ENCODE measurements at regions not wholly inside any gene's neighbourhood (a gene's known extent, or its start where the extent isn't known, plus 50 kb on each side); places are given as distances from the start of the nearest gene placed in this dataset.

DNA sequence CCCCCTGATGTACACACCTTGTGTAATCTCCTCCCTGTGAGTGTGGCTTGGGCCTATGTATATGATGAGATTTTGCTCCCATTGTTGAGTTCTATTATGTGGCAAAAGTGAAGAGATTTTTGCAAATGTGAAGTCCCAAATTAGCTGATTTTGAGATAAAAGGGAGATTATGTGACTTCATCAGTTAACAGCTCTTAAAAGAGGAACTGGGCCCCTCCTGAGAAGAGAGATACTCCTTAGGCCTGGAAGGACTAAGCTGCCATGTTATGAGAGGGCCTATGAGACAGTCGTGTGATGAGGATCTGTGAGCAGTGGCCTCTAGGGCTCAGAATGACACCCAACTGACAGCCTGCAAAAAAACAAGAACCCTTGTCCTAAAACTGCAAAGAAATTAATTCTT lies 93.4 kb downstream of the OR5AK2 start:
- DNase-seq (ENCODE audit: low read depth), result no peak
- Histone ChIP-seq H3K9me3 (ENCODE audit: control insufficient read depth, low read length) (no peaks in the 10 kb centered on the region), H3K9ac (ENCODE audit: low read length) (no peak overlapping the region), H3K4me3 (ENCODE audit: low read length) (no peak overlapping the region), H3K36me3 (ENCODE audit: control insufficient read depth, insufficient read depth, low read length, severe bottlenecking) (no peaks in the 10 kb centered on the region), H3K4me1 (ENCODE audit: control insufficient read depth, insufficient read depth, low read length) (no peaks in the 10 kb centered on the region), H3K27me3 (replicated peaks; ENCODE audit: control insufficient read depth, insufficient read depth, low read length) (no peaks in the 10 kb centered on the region)

DNA sequence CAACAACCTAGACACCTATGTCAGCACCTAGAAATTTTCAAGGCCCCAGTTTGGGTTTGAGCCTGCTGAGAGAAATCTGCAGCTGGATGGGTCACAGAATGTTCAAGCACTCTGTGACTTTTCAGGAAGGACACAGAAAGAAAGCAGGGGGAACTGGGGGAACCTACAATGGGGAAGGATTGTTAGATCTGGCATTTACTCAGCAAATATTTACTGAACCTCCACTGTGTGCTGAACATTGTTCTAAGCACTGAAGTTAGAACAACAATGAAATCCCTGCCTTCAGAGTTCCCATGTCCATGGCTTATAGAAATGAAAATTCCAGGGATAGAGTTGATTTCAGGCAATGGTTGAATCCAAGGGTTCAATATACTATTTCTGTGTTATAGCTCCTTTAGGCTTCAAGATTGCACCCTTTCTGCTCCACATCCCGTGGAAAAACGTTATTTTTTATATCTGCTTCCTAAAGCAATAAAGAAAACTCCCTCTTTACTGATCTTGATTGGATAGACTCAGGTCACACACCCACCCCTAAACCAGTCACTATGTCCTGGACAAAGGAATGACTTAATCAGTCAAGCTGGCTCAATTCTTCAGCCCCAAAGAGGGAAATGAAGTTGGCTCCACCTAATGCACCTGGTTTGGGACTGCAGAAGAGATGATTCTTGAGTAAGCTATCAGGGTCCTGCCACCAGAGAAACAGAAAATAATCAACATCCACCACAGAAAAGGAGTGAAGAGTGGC lies 95.1 kb downstream of the OR5AK2 start:
- peaks cover 8% of the 10 kb centered on the region for H3K27me3 ChIP-seq (replicated peaks; ENCODE audit: control insufficient read depth, insufficient read depth, low read length)
- no peak overlapping the region for H3K9ac ChIP-seq (ENCODE audit: low read length)
- no peak overlapping the region for H3K4me3 ChIP-seq (ENCODE audit: low read length)
- no peak for DNase-seq (ENCODE audit: low read depth)
- no peaks in the 10 kb centered on the region for H3K36me3 ChIP-seq (ENCODE audit: control insufficient read depth, insufficient read depth, low read length, severe bottlenecking)
- no peaks in the 10 kb centered on the region for H3K9me3 ChIP-seq (ENCODE audit: control insufficient read depth, low read length)
- H3K4me1 ChIP-seq (ENCODE audit: control insufficient read depth, insufficient read depth, low read length), result no peaks in the 10 kb centered on the region

DNA sequence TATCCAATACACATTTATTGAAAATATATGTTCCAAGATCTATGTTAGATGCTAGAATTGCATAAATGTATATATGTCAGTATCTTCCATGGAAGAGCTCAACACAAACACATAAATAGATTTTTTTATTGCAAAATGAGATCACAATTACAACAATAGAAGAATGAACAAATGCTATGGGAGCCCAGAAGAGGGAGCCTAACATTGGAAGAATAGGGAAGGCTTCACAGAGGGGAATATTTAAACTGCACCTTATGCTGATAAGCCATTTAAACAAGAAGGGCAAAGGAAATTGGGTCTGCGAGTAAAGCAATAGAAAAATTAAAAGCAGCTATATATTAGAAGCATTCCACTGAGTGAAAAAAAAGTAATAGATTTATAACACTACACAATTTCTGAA lies 96.1 kb upstream of the LRRC55 start:
- H3K9me3 ChIP-seq (ENCODE audit: control insufficient read depth, low read length), result no peaks in the 10 kb centered on the region
- no peaks in the 10 kb centered on the region for H3K4me1 ChIP-seq (ENCODE audit: control insufficient read depth, insufficient read depth, low read length)
- peaks cover 11% of the 10 kb centered on the region for H3K27me3 ChIP-seq (replicated peaks; ENCODE audit: control insufficient read depth, insufficient read depth, low read length)
- DNase-seq (ENCODE audit: low read depth), result peak; percentile 31
- no peaks in the 10 kb centered on the region for H3K36me3 ChIP-seq (ENCODE audit: control insufficient read depth, insufficient read depth, low read length, severe bottlenecking)
- no peak overlapping the region for H3K9ac ChIP-seq (ENCODE audit: low read length)
- no peak overlapping the region for H3K4me3 ChIP-seq (ENCODE audit: low read length)

DNA sequence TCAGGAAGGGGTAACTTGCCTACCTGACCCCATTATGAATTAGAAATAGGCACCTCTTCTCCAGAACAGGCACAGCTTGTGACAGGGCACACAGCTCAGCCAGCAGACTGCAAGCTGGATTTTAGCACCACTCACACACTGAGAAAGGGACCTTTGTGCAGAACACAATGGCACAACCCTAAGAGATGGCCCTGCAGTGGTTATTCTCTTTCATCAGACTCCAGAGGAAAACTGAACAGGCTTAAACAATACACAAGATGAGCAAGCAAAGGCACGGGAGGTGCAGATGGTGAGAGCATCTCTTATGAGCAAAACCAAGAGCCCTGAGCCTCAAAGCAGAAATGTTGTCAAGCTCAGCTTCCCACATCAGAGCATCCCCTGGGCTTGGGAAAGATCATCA lies 93.8 kb upstream of the LRRC55 start:
- peaks cover 23% of the 10 kb centered on the region for H3K27me3 ChIP-seq (replicated peaks; ENCODE audit: control insufficient read depth, insufficient read depth, low read length)
- H3K9ac ChIP-seq (ENCODE audit: low read length), result no peak overlapping the region
- H3K4me3 ChIP-seq (ENCODE audit: low read length), result no peak overlapping the region
- DNase-seq (ENCODE audit: low read depth), result no peak
- no peaks in the 10 kb centered on the region for H3K9me3 ChIP-seq (ENCODE audit: control insufficient read depth, low read length)
- H3K4me1 ChIP-seq (ENCODE audit: control insufficient read depth, insufficient read depth, low read length), result no peaks in the 10 kb centered on the region
- no peaks in the 10 kb centered on the region for H3K36me3 ChIP-seq (ENCODE audit: control insufficient read depth, insufficient read depth, low read length, severe bottlenecking)

DNA sequence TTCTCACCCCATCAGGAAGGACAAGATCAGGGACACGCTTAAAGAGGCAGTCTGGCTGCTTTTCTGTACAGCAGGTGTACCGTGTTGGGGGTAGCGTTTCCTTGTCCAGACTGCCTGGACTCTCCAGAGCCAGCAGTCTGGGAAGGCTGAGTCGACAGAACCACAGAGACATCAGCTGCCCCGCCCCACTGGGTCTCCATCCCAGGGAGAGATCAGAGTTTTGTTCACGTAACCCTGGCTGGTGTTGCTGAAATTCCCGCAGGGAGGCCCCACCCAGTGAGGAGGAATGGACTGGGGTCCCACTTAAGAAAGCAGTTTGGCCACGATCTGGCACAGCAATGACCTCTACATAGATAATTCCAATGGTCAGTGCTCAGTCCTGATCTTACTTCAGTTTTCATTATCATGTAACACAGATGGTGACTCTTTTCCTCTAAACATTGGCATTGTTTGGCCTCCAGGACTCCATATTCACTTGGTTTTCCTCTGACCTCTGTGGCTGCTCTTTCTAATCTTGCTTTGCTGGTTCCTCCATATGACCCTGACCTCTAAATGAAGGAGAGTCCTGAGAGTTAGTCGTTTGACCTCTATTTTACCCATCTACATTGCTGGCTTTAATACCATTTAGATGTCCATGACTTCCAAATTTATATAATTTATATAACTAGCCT lies 89.6 kb upstream of the LRRC55 start:
- DNase-seq (ENCODE audit: low read depth), result no peak
- Histone ChIP-seq H3K9me3 (ENCODE audit: control insufficient read depth, low read length) (no peaks in the 10 kb centered on the region), H3K27me3 (replicated peaks; ENCODE audit: control insufficient read depth, insufficient read depth, low read length) (peaks cover 23% of the 10 kb centered on the region), H3K4me1 (ENCODE audit: control insufficient read depth, insufficient read depth, low read length) (peaks cover 5% of the 10 kb centered on the region), H3K36me3 (ENCODE audit: control insufficient read depth, insufficient read depth, low read length, severe bottlenecking) (no peaks in the 10 kb centered on the region), H3K9ac (ENCODE audit: low read length) (no peak overlapping the region), H3K4me3 (ENCODE audit: low read length) (no peak overlapping the region)

DNA sequence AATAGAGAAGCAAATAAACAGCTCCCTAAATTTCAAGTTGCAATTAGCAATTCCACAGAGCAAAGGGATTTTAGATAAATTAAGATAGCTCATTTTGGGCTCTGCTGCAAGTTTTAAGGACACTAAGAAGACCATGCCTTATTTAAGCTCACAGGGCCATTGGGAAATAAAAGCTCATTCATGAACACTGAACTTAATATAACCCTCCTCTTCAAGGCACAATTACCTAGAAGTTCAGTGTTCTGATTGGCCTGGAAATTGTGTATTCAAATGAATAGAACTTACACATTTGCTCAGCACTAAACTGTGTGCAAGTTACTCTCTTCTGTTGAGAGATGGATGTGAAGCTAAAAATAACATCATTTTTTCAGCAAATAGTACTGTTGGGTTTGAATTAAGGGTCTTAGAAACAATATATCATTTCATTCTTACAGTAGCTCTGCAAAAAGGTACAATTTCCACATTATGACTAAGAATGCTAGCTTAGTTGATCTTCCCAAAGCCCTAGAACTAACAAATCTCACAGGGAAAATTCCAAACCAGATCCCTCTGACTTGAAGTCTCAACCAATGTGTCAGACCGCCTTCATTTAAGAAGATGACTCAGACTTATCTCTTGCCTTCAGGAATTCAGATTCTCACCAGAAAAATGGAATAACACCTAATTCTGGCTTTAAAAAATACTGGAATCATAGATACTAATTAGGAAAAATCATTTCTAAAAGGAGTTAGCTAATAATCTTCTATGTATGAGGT lies 87.4 kb upstream of the LRRC55 start:
- DNase-seq (ENCODE audit: low read depth), result no peak
- Histone ChIP-seq H3K27me3 (replicated peaks; ENCODE audit: control insufficient read depth, insufficient read depth, low read length) (peaks cover 13% of the 10 kb centered on the region), H3K9ac (ENCODE audit: low read length) (no peak overlapping the region), H3K4me3 (ENCODE audit: low read length) (no peak overlapping the region), H3K9me3 (ENCODE audit: control insufficient read depth, low read length) (no peaks in the 10 kb centered on the region), H3K4me1 (ENCODE audit: control insufficient read depth, insufficient read depth, low read length) (peaks cover 5% of the 10 kb centered on the region), H3K36me3 (ENCODE audit: control insufficient read depth, insufficient read depth, low read length, severe bottlenecking) (no peaks in the 10 kb centered on the region)

DNA sequence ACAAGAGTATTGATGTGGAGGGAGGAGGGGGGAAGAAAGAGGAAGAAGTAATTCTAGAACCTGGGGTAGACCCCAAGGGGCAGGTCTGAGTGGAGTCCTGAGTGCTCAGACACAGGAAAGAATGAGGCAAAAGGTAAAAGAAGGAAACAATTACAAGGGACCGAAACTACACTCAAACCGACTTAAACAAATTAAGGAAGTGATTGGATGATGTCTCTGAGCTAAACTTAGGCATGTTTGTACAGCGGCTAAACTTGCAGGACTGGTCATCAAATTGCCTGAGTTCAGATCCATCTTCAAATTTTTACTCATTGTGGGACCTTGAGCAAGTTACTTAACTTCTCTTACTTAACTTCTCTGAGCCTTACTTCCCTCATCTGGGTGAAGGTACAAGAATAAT lies 86.3 kb upstream of the LRRC55 start:
- Histone ChIP-seq H3K36me3 (ENCODE audit: control insufficient read depth, insufficient read depth, low read length, severe bottlenecking) (no peaks in the 10 kb centered on the region), H3K9ac (ENCODE audit: low read length) (no peak overlapping the region), H3K9me3 (ENCODE audit: control insufficient read depth, low read length) (no peaks in the 10 kb centered on the region), H3K4me1 (ENCODE audit: control insufficient read depth, insufficient read depth, low read length) (peaks cover 5% of the 10 kb centered on the region), H3K4me3 (ENCODE audit: low read length) (no peak overlapping the region), H3K27me3 (replicated peaks; ENCODE audit: control insufficient read depth, insufficient read depth, low read length) (peaks cover 13% of the 10 kb centered on the region)
- no peak for DNase-seq (ENCODE audit: low read depth)

DNA sequence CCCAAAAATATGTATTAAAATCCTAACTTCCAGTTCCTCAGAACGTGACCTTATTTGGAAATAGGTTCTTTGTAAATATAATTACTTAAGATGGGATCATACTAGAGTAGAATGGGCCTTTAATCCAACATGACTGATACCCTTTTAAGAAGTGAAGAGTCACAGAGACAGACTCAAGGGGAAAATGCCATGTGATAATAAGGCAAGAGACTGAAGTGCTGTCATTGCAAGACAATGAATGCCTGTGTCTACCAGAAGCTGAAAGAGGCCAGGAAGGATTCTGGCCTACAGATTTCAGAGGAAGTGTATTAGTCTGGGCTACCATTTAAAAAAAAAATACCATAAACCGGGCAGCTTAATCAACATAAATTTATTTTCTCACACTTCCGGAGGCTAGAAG lies 85.9 kb upstream of the LRRC55 start:
- no peak overlapping the region for H3K9ac ChIP-seq (ENCODE audit: low read length)
- no peaks in the 10 kb centered on the region for H3K9me3 ChIP-seq (ENCODE audit: control insufficient read depth, low read length)
- DNase-seq (ENCODE audit: low read depth), result no peak
- no peaks in the 10 kb centered on the region for H3K36me3 ChIP-seq (ENCODE audit: control insufficient read depth, insufficient read depth, low read length, severe bottlenecking)
- H3K4me3 ChIP-seq (ENCODE audit: low read length), result no peak overlapping the region
- peaks cover 10% of the 10 kb centered on the region for H3K27me3 ChIP-seq (replicated peaks; ENCODE audit: control insufficient read depth, insufficient read depth, low read length)
- H3K4me1 ChIP-seq (ENCODE audit: control insufficient read depth, insufficient read depth, low read length), result peaks cover 5% of the 10 kb centered on the region

DNA sequence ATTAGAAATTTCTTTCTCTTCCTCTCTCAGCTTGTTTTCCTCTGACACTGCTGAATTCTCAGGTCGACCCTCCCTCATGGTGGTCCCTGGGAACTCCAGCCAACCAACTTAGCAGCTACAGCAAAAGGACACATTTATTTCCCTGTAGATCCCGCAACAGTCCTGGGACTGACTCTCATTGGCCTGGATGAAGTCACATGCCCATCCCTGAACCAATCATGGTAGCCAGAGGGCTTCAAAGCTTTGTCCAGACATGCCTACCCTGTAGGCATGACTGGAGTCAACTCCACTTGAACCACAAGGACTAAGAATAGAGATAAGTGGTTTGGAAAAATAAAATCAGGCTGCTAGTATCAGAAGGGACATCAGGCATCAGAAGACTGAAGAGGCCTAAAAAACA lies 84.6 kb upstream of the LRRC55 start:
- Histone ChIP-seq H3K9ac (ENCODE audit: low read length) (no peak overlapping the region), H3K4me3 (ENCODE audit: low read length) (no peak overlapping the region), H3K27me3 (replicated peaks; ENCODE audit: control insufficient read depth, insufficient read depth, low read length) (no peaks in the 10 kb centered on the region), H3K4me1 (ENCODE audit: control insufficient read depth, insufficient read depth, low read length) (peaks cover 5% of the 10 kb centered on the region), H3K36me3 (ENCODE audit: control insufficient read depth, insufficient read depth, low read length, severe bottlenecking) (no peaks in the 10 kb centered on the region), H3K9me3 (ENCODE audit: control insufficient read depth, low read length) (no peaks in the 10 kb centered on the region)
- DNase-seq (ENCODE audit: low read depth), result no peak

DNA sequence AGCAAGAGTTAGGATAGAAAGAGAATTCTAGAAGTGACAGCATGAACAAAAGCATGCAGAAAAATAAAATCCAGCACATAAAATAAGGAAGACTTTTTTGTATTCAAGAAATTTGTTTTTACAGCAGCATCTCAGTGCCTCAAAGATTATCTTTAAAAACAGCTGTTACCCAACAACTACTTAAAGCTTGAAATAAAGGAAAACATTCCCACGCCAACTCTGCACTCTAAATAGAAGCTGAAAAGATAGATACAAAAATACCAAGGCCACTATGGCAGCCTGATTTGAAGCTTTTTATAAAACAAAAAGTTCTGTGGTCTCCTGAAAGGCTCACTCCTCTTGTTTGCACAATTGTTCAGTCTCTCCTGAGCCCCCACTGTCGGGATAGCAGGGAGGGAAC lies 83.6 kb upstream of the LRRC55 start:
- DNase-seq (ENCODE audit: low read depth), result no peak
- Histone ChIP-seq H3K36me3 (ENCODE audit: control insufficient read depth, insufficient read depth, low read length, severe bottlenecking) (no peaks in the 10 kb centered on the region), H3K4me3 (ENCODE audit: low read length) (no peak overlapping the region), H3K9ac (ENCODE audit: low read length) (no peak overlapping the region), H3K4me1 (ENCODE audit: control insufficient read depth, insufficient read depth, low read length) (peaks cover 5% of the 10 kb centered on the region), H3K9me3 (ENCODE audit: control insufficient read depth, low read length) (peaks cover 1% of the 10 kb centered on the region), H3K27me3 (replicated peaks; ENCODE audit: control insufficient read depth, insufficient read depth, low read length) (no peaks in the 10 kb centered on the region)

DNA sequence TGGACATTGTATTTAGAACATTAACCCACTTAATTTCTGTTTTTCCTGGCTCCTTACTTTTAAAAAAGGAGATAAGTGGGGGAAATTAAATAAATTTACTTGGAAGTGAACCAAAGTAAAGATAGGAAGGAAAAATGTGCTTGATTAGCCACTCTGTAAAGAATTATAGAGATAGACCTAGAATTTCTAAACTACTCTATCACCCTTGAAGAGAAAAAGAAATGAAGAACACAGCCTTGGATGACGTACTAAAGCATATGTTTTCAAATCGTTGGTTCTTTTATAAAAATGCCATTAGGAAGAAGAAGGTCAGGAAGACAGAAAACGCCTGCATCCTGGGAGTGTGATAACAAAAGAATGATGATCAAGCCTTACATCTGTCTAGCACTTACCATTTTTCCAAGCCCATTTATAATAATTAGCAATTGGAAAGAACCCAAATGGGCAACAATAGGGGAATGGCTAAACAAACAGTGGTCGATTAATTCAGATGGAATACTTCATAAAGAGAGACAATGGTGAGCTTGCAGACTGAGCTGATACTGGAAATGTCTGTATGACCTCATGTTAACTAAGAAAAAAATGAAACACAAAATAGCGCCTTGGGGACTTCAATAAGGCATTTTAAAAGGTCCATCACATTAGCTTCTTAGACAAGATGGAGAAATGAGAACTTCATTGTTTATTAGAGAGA lies 81.0 kb upstream of the LRRC55 start:
- peaks cover 3% of the 10 kb centered on the region for H3K9me3 ChIP-seq (ENCODE audit: control insufficient read depth, low read length)
- H3K27me3 ChIP-seq (replicated peaks; ENCODE audit: control insufficient read depth, insufficient read depth, low read length), result no peaks in the 10 kb centered on the region
- H3K4me3 ChIP-seq (ENCODE audit: low read length), result no peak overlapping the region
- no peaks in the 10 kb centered on the region for H3K36me3 ChIP-seq (ENCODE audit: control insufficient read depth, insufficient read depth, low read length, severe bottlenecking)
- no peak overlapping the region for H3K9ac ChIP-seq (ENCODE audit: low read length)
- DNase-seq (ENCODE audit: low read depth), result no peak
- no peaks in the 10 kb centered on the region for H3K4me1 ChIP-seq (ENCODE audit: control insufficient read depth, insufficient read depth, low read length)
